ENCODE measurements at regions not wholly inside any gene's neighbourhood (a gene's known extent, or its start where the extent isn't known, plus 50 kb on each side); places are given as distances from the start of the nearest gene placed in this dataset.
A peak's percentile ranks its signal among the peaks of the same experiment; 100 is the strongest.

- no peaks in the 10 kb centered on the region for H3K9me3 ChIP-seq
- no peak for ATAC-seq
- DNase-seq = no peak
- TF ChIP-seq, protein P1, sequence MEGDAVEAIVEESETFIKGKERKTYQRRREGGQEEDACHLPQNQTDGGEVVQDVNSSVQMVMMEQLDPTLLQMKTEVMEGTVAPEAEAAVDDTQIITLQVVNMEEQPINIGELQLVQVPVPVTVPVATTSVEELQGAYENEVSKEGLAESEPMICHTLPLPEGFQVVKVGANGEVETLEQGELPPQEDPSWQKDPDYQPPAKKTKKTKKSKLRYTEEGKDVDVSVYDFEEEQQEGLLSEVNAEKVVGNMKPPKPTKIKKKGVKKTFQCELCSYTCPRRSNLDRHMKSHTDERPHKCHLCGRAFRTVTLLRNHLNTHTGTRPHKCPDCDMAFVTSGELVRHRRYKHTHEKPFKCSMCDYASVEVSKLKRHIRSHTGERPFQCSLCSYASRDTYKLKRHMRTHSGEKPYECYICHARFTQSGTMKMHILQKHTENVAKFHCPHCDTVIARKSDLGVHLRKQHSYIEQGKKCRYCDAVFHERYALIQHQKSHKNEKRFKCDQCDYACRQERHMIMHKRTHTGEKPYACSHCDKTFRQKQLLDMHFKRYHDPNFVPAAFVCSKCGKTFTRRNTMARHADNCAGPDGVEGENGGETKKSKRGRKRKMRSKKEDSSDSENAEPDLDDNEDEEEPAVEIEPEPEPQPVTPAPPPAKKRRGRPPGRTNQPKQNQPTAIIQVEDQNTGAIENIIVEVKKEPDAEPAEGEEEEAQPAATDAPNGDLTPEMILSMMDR (IDR thresholded peaks at IDR 0.05) = no peak
- intact Hi-C loops (cut with DNase I, micrococcal nuclease) = no loop called here
- no peaks in the 10 kb centered on the region for H3K4me1 ChIP-seq (ENCODE audit: low read depth)
- H3K4me3 ChIP-seq = no peak overlapping the region
- H3K36me3 ChIP-seq (ENCODE audit: low read depth) = no peaks in the 10 kb centered on the region
Measured at GRCh38 chr3:16114429-16114828, 60.1 kb upstream of the GALNT15 start.

- Histone ChIP-seq H3K4me1 (ENCODE audit: low read depth) (no peaks in the 10 kb centered on the region), H3K4me3 (no peak overlapping the region), H3K9me3 (no peaks in the 10 kb centered on the region), H3K36me3 (ENCODE audit: low read depth) (no peaks in the 10 kb centered on the region)
- no peak for ATAC-seq
- DNase-seq = no peak
- intact Hi-C loops (cut with DNase I, micrococcal nuclease) = no loop called here
- TF ChIP-seq, protein P1 (IDR thresholded peaks at IDR 0.05) = no peak
Measured at GRCh38 chr3:16114930-16115329, 59.5 kb upstream of the GALNT15 start.

- H3K4me1 ChIP-seq (ENCODE audit: low read depth) = peaks cover 9% of the 10 kb centered on the region
- intact Hi-C loops (cut with DNase I, micrococcal nuclease) = no loop called here
- no peak overlapping the region for H3K4me3 ChIP-seq
- no peak for DNase-seq
- H3K9me3 ChIP-seq = no peaks in the 10 kb centered on the region
- no peaks in the 10 kb centered on the region for H3K36me3 ChIP-seq (ENCODE audit: low read depth)
- TF ChIP-seq, protein P1 (IDR thresholded peaks at IDR 0.05) = no peak
- no peak for ATAC-seq
Measured at GRCh38 chr3:16118396-16118795, 56.1 kb upstream of the GALNT15 start.

- H3K36me3 ChIP-seq (ENCODE audit: low read depth) = no peaks in the 10 kb centered on the region
- ATAC-seq = no peak
- TF ChIP-seq, protein P1 (IDR thresholded peaks at IDR 0.05) = no peak
- intact Hi-C loops (cut with DNase I, micrococcal nuclease) = no loop called here
- H3K4me1 ChIP-seq (ENCODE audit: low read depth) = peaks cover 9% of the 10 kb centered on the region
- H3K9me3 ChIP-seq = no peaks in the 10 kb centered on the region
- DNase-seq = no peak
- no peak overlapping the region for H3K4me3 ChIP-seq
Measured at GRCh38 chr3:16119887-16120286, 54.6 kb upstream of the GALNT15 start.

GRCh38 chr3:16121391-16121790, 53.1 kb upstream of the GALNT15 start:
- no peak for DNase-seq
- intact Hi-C loops (cut with DNase I, micrococcal nuclease) = no loop called here
- no peak overlapping the region for H3K4me3 ChIP-seq
- H3K4me1 ChIP-seq (ENCODE audit: low read depth) = peaks cover 9% of the 10 kb centered on the region
- TF ChIP-seq, protein P1 (IDR thresholded peaks at IDR 0.05) = no peak
- no peak for ATAC-seq
- H3K9me3 ChIP-seq = no peaks in the 10 kb centered on the region
- no peaks in the 10 kb centered on the region for H3K36me3 ChIP-seq (ENCODE audit: low read depth)

DNA sequence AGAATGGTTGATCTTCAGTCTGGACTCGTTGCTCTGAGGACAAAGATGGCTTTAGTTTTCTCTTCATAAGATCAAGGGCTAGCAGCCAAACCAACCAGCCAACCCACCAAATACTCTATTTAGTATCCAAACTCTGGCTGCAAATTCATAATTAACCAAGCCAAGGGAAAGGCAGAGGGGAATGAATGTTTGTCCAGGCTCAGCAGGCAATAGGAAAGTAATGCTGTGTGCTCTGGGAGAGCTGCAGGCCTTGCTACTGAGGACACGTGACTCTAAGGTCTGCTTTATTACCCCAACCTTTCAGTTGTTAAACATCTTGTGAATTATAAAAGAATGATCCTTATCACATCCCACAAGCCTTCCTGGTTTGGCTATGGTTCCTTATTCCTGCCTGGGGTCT, 52.3 kb upstream of the GALNT15 start:
- no peaks in the 10 kb centered on the region for H3K36me3 ChIP-seq (ENCODE audit: low read depth)
- DNase-seq = no peak
- TF ChIP-seq, protein P1 (IDR thresholded peaks at IDR 0.05) = no peak
- peaks cover 9% of the 10 kb centered on the region for H3K4me1 ChIP-seq (ENCODE audit: low read depth)
- intact Hi-C loops (cut with DNase I, micrococcal nuclease) = no loop called here
- H3K9me3 ChIP-seq = no peaks in the 10 kb centered on the region
- ATAC-seq = peak; percentile 85
- no peak overlapping the region for H3K4me3 ChIP-seq
